Astrocyte (in vitro differentiated cells and primary cell): ENCODE measurements at regions not wholly inside any gene's neighbourhood (a gene's known extent, or its start where the extent isn't known, plus 50 kb on each side); places are given as distances from the start of the nearest gene placed in this dataset.

Experiments used
- CTCF ChIP-seq: IDR thresholded peaks from 2 replicates; pipeline ENCODE4 v1.5.1; 2011; ENCODE audit warnings: low read depth, mild to moderate bottlenecking, inconsistent platforms, low read length, moderate library complexity; ENCODE audit not compliant: insufficient read depth
- EZH2 ChIP-seq: IDR thresholded peaks from 2 replicates; pipeline ENCODE4 v1.6.1; 2012; ENCODE audit warnings: mild to moderate bottlenecking, low read length, inconsistent platforms; ENCODE audit not compliant: insufficient read depth

- TF ChIP-seq CTCF = no peak
- no peak for TF ChIP-seq EZH2
Observed at GRCh38 chr13:24615114-24615513, 65.1 kb upstream of the ATP12A start.
